CD4-positive, alpha-beta T cell (primary cell): ENCODE measurements at regions not wholly inside any gene's neighbourhood (a gene's known extent, or its start where the extent isn't known, plus 50 kb on each side); places are given as distances from the start of the nearest gene placed in this dataset.
A peak's percentile ranks its signal among the peaks of the same experiment; 100 is the strongest.

Source experiments
- ATAC-seq: fragments of 200-7000 bp; cut with Tn5 transposase; one replicate; pipeline ENCODE4 v1.10.0; 2022; ENCODE audit warnings: mild to moderate bottlenecking; ENCODE audit not compliant: poor library complexity
- CTCF ChIA-PET: fragments of 350-600 bp; sonication (Branson Sonifier 250); formaldehyde crosslinking; loops from one replicate; lab custom pipeline; 2021; ENCODE audit warnings: antibody characterized with exemption, inconsistent platforms; lab: Charles Lee
- POLR2A ChIA-PET: fragments of 350-600 bp; sonication (Branson Sonifier 250); formaldehyde crosslinking; loops from one replicate; lab custom pipeline; 2021; ENCODE audit warnings: antibody characterized with exemption, inconsistent platforms; lab: Charles Lee
- DNase-seq, 14 experiments: peaks; one replicate each; pipeline ENCODE4 v3.0.0-alpha.2; 2013 to 2020; ENCODE audit warnings: mixed read lengths in 2 of 14
- H3K27ac ChIP-seq, 2 donors: one replicate each; pipeline versions ENCODE4 v1.5.1 to v1.7.0; 2013; ENCODE audit warnings: low read length in 2 of 2, low read depth in 1 of 2, mild to moderate bottlenecking in 1 of 2
- H3K27me3 ChIP-seq, 2 experiments: 1 replicate in 1 of 2; 2 replicates in 1 of 2; pipeline versions ENCODE4 v1.6.1 to v1.7.0; 2013; ENCODE audit warnings: low read length in 2 of 2, control low read depth in 1 of 2, mild to moderate bottlenecking in 1 of 2, moderate library complexity in 1 of 2; ENCODE audit not compliant: insufficient read depth in 2 of 2, control insufficient read depth in 1 of 2
- H3K36me3 ChIP-seq: one replicate; pipeline ENCODE4 v1.6.1; 2013; ENCODE audit warnings: low read length, control low read depth; ENCODE audit not compliant: insufficient read depth
- H3K4me1 ChIP-seq: one replicate; pipeline ENCODE4 v1.6.1; 2013; ENCODE audit warnings: low read length, control low read depth; ENCODE audit not compliant: insufficient read depth
- H3K4me3 ChIP-seq: one replicate; pipeline ENCODE4 v1.5.1; 2013; ENCODE audit warnings: mild to moderate bottlenecking, low read length, moderate library complexity
- H3K9me3 ChIP-seq, 2 experiments: 1 replicate in 1 of 2; 2 replicates in 1 of 2; pipeline versions ENCODE4 v1.6.1 to v1.7.0; 2013; ENCODE audit warnings: low read length in 2 of 2, mild to moderate bottlenecking in 2 of 2, control low read depth in 1 of 2, moderate library complexity in 1 of 2; ENCODE audit not compliant: control insufficient read depth in 1 of 2, insufficient read depth in 1 of 2
- H3K27ac Mint-ChIP-seq: one replicate; pipeline ENCODE4 v1.8.0; 2020; ENCODE audit warnings: mixed read lengths
- H3K27me3 Mint-ChIP-seq: one replicate; pipeline ENCODE4 v1.8.0; 2021; ENCODE audit warnings: mixed read lengths
- H3K36me3 Mint-ChIP-seq: one replicate; pipeline ENCODE4 v1.8.0; 2021; ENCODE audit warnings: low read depth, mixed read lengths
- H3K4me1 Mint-ChIP-seq: one replicate; pipeline ENCODE4 v1.8.0; 2021; ENCODE audit warnings: low read depth, mixed read lengths
- H3K4me3 Mint-ChIP-seq: one replicate; pipeline ENCODE4 v1.8.0; 2020; ENCODE audit warnings: mild to moderate bottlenecking, mixed read lengths
- H3K9me3 Mint-ChIP-seq: one replicate; pipeline ENCODE4 v1.8.0; 2020; ENCODE audit warnings: mixed read lengths
- CTCF ChIP-seq: fragments of 200-600 bp; IDR thresholded peaks from one replicate; pipeline ENCODE4 v1.8.0; 2022; ENCODE audit warnings: antibody characterized with exemption, mild to moderate bottlenecking
- intact Hi-C, 2 experiments: fragments of 100-400 bp; cut with DNase I in 1 of 2; cut with micrococcal nuclease in 1 of 2; formaldehyde crosslinking; loops; one replicate each; pipeline versions ENCODE4 v1.15.1 to v1.9.0; 2023 to 2025; cut with DNase I, micrococcal nuclease

GRCh38 chr14:61179061-61179690 lies 102.0 kb downstream of the TMEM30B start:
- ChIA-PET CTCF (no interaction called here), POLR2A (no interaction called here)
- Mint-ChIP-seq H3K9me3 (no peaks in the 10 kb centered on the region), H3K4me1 (peaks cover 23% of the 10 kb centered on the region), H3K36me3 (no peaks in the 10 kb centered on the region), H3K27ac (no peak overlapping the region), H3K27me3 (peaks cover 13% of the 10 kb centered on the region), H3K4me3 (no peak overlapping the region)
- Histone ChIP-seq H3K4me1 (peaks cover 22% of the 10 kb centered on the region), H3K27ac (no peak overlapping the region), H3K4me3 (no peak overlapping the region), H3K36me3 (no peaks in the 10 kb centered on the region), H3K27me3 (no peaks in the 10 kb centered on the region), H3K9me3 (no peaks in the 10 kb centered on the region)
- intact Hi-C loops = no loop called here
- DNase-seq = no peak
- no peak for TF ChIP-seq CTCF
- no peak for ATAC-seq

- Histone ChIP-seq H3K27me3 (no peaks in the 10 kb centered on the region), H3K27ac (no peak overlapping the region), H3K4me3 (peak overlapping the region; percentile 31), H3K36me3 (no peaks in the 10 kb centered on the region), H3K9me3 (no peaks in the 10 kb centered on the region), H3K4me1 (peaks cover 22% of the 10 kb centered on the region)
- H3K27me3 Mint-ChIP-seq = peaks cover 10% of the 10 kb centered on the region
- ATAC-seq = peak; percentile 26
- intact Hi-C loops = no loop called here
- ChIA-PET POLR2A (no interaction called here), CTCF (no interaction called here)
- H3K27ac Mint-ChIP-seq = no peak overlapping the region
- H3K4me1 Mint-ChIP-seq = peaks cover 20% of the 10 kb centered on the region
- peak in 3 of 14 experiments; percentile 6 to 15 (median 13) for DNase-seq
- H3K4me3 Mint-ChIP-seq = peak overlapping the region; percentile 48
- H3K9me3 Mint-ChIP-seq = no peaks in the 10 kb centered on the region
- TF ChIP-seq CTCF = no peak
- H3K36me3 Mint-ChIP-seq = no peaks in the 10 kb centered on the region
Observed at GRCh38 chr14:61178226-61179060, 102.7 kb downstream of the TMEM30B start.

GRCh38 chr14:61177279-61178225 lies 103.6 kb downstream of the TMEM30B start:
- DNase-seq (no peak), ATAC-seq (no peak)
- no peaks in the 10 kb centered on the region for H3K9me3 Mint-ChIP-seq
- no peak overlapping the region for H3K27ac Mint-ChIP-seq
- H3K4me1 ChIP-seq = peaks cover 22% of the 10 kb centered on the region
- no peaks in the 10 kb centered on the region for H3K27me3 ChIP-seq
- peaks cover 6% of the 10 kb centered on the region for H3K27me3 Mint-ChIP-seq
- ChIA-PET CTCF (no interaction called here), POLR2A (no interaction called here)
- H3K4me3 Mint-ChIP-seq = peak overlapping the region; percentile 48
- intact Hi-C loops = no loop called here
- no peak overlapping the region for H3K27ac ChIP-seq
- no peaks in the 10 kb centered on the region for H3K9me3 ChIP-seq
- peak overlapping the region; percentile 31 for H3K4me3 ChIP-seq
- H3K36me3 Mint-ChIP-seq = no peaks in the 10 kb centered on the region
- H3K36me3 ChIP-seq = no peaks in the 10 kb centered on the region
- TF ChIP-seq CTCF = no peak
- peaks cover 18% of the 10 kb centered on the region for H3K4me1 Mint-ChIP-seq
